HepG2 (cell line): ENCODE measurements at regions not wholly inside any gene's neighbourhood (a gene's known extent, or its start where the extent isn't known, plus 50 kb on each side); places are given as distances from the start of the nearest gene placed in this dataset.

Source experiments
- CBFB ChIP-seq: sonication (generic); formaldehyde crosslinking; IDR thresholded peaks from 2 replicates; pipeline ENCODE4 v1.4.0; 2020; ENCODE audit warnings: missing genetic modification reagents
- CCAR2 ChIP-seq: fragments of 200-400 bp; formaldehyde crosslinking; optimal IDR thresholded peaks from 2 replicates; pipeline ENCODE3; 2018; ENCODE audit warnings: low read depth, mild to moderate bottlenecking, low read length, moderate library complexity
- CSRNP2 ChIP-seq: sonication (generic); formaldehyde crosslinking; conservative IDR thresholded peaks from 2 replicates; pipeline ENCODE4 v1.8.0; 2022; ENCODE audit warnings: low read depth, missing genetic modification reagents
- GATAD2A ChIP-seq: IDR thresholded peaks from 2 replicates; pipeline ENCODE4 v1.6.1; 2016
- MIER2 ChIP-seq: IDR thresholded peaks from 2 replicates; pipeline ENCODE4 v1.6.1; 2016; ENCODE audit warnings: missing biosample characterization, missing genetic modification reagents
- MTF2 ChIP-seq: sonication (generic); formaldehyde crosslinking; IDR thresholded peaks from 2 replicates; pipeline ENCODE4 v1.5.0; 2020; ENCODE audit warnings: missing genetic modification reagents, borderline replicate concordance
- YEATS4 ChIP-seq: sonication (generic); formaldehyde crosslinking; IDR thresholded peaks from 2 replicates; pipeline ENCODE4 v1.4.0; 2020; ENCODE audit warnings: missing genetic modification reagents, borderline replicate concordance
- ZNF124 ChIP-seq: sonication (generic); formaldehyde crosslinking; IDR thresholded peaks from 2 replicates; pipeline ENCODE4 v1.4.0; 2020; ENCODE audit warnings: missing genetic modification reagents
- ZNF530 ChIP-seq: sonication (generic); formaldehyde crosslinking; IDR thresholded peaks from 2 replicates; pipeline ENCODE4 v1.5.0; 2020; ENCODE audit warnings: low read depth, mild to moderate bottlenecking, missing genetic modification reagents
- ZNF562 ChIP-seq: sonication (generic); formaldehyde crosslinking; IDR thresholded peaks from 2 replicates; pipeline ENCODE4 v1.8.0; 2022; ENCODE audit warnings: missing genetic modification reagents, borderline replicate concordance
- ZNF615 ChIP-seq: sonication (generic); formaldehyde crosslinking; IDR thresholded peaks from 2 replicates; pipeline ENCODE4 v1.5.0; 2020; ENCODE audit warnings: mild to moderate bottlenecking, missing genetic modification reagents, borderline replicate concordance
- TF ChIP-seq, protein P1 (sequence below), 2 experiments: IDR thresholded peaks; 2 replicates each; pipeline ENCODE4 v1.6.1; 2011 to 2012; ENCODE audit warnings: low read length in 2 of 2, borderline replicate concordance in 1 of 2, low read depth in 1 of 2, mild to moderate bottlenecking in 1 of 2, moderate library complexity in 1 of 2

DNA sequence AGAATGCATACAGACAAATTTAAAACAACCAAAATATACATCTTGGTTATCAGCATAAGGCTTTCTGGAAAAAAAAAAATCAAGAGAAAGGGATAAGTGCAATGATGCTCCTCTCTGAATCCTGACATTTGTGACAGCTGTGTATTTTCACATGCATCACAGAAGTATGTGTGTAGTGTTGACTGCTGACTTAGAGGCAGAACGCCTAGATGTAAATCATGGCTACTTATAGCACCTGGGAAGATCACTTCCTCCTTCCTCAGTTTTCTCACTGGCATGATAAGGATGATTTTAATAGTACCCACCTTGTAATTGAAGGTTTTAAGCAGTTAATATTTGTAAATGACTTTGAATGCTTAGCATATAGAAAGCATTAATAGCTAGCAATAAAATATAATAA lies 112.5 kb downstream of the MRPL39 start (continued):
- TF ChIP-seq CCAR2 (no peak), CSRNP2 (CRISPR knock-in tag) (no peak), MTF2 (CRISPR knock-in tag) (no peak), ZNF615 (CRISPR knock-in tag) (no peak), GATAD2A (CRISPR knock-in tag) (no peak), MIER2 (CRISPR knock-in tag) (no peak), CBFB (CRISPR knock-in tag) (no peak), ZNF124 (CRISPR knock-in tag) (no peak), YEATS4 (no peak), ZNF530 (no peak), ZNF562 (CRISPR knock-in tag) (no peak)
- TF ChIP-seq, protein P1, sequence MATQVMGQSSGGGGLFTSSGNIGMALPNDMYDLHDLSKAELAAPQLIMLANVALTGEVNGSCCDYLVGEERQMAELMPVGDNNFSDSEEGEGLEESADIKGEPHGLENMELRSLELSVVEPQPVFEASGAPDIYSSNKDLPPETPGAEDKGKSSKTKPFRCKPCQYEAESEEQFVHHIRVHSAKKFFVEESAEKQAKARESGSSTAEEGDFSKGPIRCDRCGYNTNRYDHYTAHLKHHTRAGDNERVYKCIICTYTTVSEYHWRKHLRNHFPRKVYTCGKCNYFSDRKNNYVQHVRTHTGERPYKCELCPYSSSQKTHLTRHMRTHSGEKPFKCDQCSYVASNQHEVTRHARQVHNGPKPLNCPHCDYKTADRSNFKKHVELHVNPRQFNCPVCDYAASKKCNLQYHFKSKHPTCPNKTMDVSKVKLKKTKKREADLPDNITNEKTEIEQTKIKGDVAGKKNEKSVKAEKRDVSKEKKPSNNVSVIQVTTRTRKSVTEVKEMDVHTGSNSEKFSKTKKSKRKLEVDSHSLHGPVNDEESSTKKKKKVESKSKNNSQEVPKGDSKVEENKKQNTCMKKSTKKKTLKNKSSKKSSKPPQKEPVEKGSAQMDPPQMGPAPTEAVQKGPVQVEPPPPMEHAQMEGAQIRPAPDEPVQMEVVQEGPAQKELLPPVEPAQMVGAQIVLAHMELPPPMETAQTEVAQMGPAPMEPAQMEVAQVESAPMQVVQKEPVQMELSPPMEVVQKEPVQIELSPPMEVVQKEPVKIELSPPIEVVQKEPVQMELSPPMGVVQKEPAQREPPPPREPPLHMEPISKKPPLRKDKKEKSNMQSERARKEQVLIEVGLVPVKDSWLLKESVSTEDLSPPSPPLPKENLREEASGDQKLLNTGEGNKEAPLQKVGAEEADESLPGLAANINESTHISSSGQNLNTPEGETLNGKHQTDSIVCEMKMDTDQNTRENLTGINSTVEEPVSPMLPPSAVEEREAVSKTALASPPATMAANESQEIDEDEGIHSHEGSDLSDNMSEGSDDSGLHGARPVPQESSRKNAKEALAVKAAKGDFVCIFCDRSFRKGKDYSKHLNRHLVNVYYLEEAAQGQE (IDR thresholded peaks at IDR 0.05; ENCODE audit: borderline replicate concordance in 1 of 2, low read depth in 1 of 2, low read length in 2 of 2) = no peak
